Keratinocyte (primary cell): ENCODE measurements at regions not wholly inside any gene's neighbourhood (a gene's known extent, or its start where the extent isn't known, plus 50 kb on each side); places are given as distances from the start of the nearest gene placed in this dataset.
"Not testable (repeated sequence)": the region's sequence is repeated elsewhere in the genome, so short reads cannot be mapped to it uniquely, and the experiment has no call there.

Experiments used
- DNase-seq: peaks from one replicate; pipeline ENCODE4 v3.0.0-alpha.2; 2011; ENCODE audit warnings: low read depth, missing footprints, low spot score
- FAIRE-seq: peaks from 2 replicates; lab custom pipeline; 2011; peaks lifted over from hg19 to GRCh38; lab: Jason Lieb, UNC
- H2AFZ ChIP-seq: 2 replicates; pipeline ENCODE4 v1.6.0; 2012; ENCODE audit warnings: low read length, control low read depth, inconsistent platforms; ENCODE audit not compliant: control insufficient read depth
- H3K27ac ChIP-seq: 2 replicates; pipeline ENCODE4 v1.5.1; 2011; ENCODE audit warnings: low read length; ENCODE audit not compliant: control insufficient read depth, insufficient read depth
- H3K27me3 ChIP-seq: 3 replicates; pipeline ENCODE4 v1.6.0; 2011; ENCODE audit warnings: low read length; ENCODE audit not compliant: control insufficient read depth, insufficient read depth; ENCODE audit errors: extremely low read depth
- H3K36me3 ChIP-seq, 2 experiments: 2 replicates in 1 of 2; 3 replicates in 1 of 2; pipeline ENCODE4 v1.5.1; 2011; ENCODE audit warnings: low read length in 2 of 2, mild to moderate bottlenecking in 1 of 2; ENCODE audit not compliant: control insufficient read depth in 2 of 2, insufficient read depth in 2 of 2; ENCODE audit errors: extremely low read depth in 1 of 2
- H3K4me1 ChIP-seq: 3 replicates; pipeline ENCODE4 v1.5.1; 2011; ENCODE audit warnings: low read length; ENCODE audit not compliant: control insufficient read depth, insufficient read depth; ENCODE audit errors: extremely low read depth
- H3K4me2 ChIP-seq: 3 replicates; pipeline ENCODE4 v1.6.0; 2011; ENCODE audit warnings: low read depth, low read length; ENCODE audit not compliant: control insufficient read depth, insufficient read depth; ENCODE audit errors: extremely low read depth
- H3K4me3 ChIP-seq, 3 experiments: fragments of 200-600 bp in 1 of 3; sonication (generic) in 1 of 3; 2 replicates in 2 of 3; 3 replicates in 1 of 3; pipeline ENCODE4 v1.5.1; 2011 to 2016; ENCODE audit warnings: low read length in 3 of 3, mild to moderate bottlenecking in 3 of 3, control low read depth in 2 of 3, inconsistent platforms in 1 of 3, low read depth in 1 of 3, mixed read lengths in 1 of 3, mixed run types in 1 of 3, moderate library complexity in 1 of 3; ENCODE audit not compliant: control insufficient read depth in 2 of 3, insufficient read depth in 2 of 3; ENCODE audit errors: extremely low read depth in 1 of 3
- H3K79me2 ChIP-seq: 2 replicates; pipeline ENCODE4 v1.6.0; 2012; ENCODE audit warnings: low read length; ENCODE audit not compliant: control insufficient read depth, insufficient read depth
- H3K9ac ChIP-seq: 3 replicates; pipeline ENCODE4 v1.6.0; 2011; ENCODE audit warnings: low read length; ENCODE audit not compliant: control insufficient read depth, insufficient read depth; ENCODE audit errors: extremely low read depth
- H3K9me1 ChIP-seq: 3 replicates; pipeline ENCODE4 v1.6.0; 2011; ENCODE audit warnings: low read length; ENCODE audit not compliant: control insufficient read depth, insufficient read depth; ENCODE audit errors: extremely low read depth
- H3K9me3 ChIP-seq: 2 replicates; pipeline ENCODE4 v1.5.1; 2012; ENCODE audit warnings: low read depth, low read length; ENCODE audit not compliant: control insufficient read depth
- H4K20me1 ChIP-seq: 3 replicates; pipeline ENCODE4 v1.6.0; 2011; ENCODE audit warnings: low read length; ENCODE audit not compliant: control insufficient read depth, insufficient read depth; ENCODE audit errors: extremely low read depth
- EZH2 ChIP-seq: IDR thresholded peaks from one replicate; pipeline ENCODE4 v1.6.1; 2012; ENCODE audit warnings: inconsistent platforms, mild to moderate bottlenecking, low read length, moderate library complexity
- dilution Hi-C: fragments of 300-500 bp; cut with MboI; formaldehyde crosslinking; loops from one replicate; pipeline ENCODE4 v1.7.0; 2020; ENCODE audit warnings: low sequenced_read_pairs; ENCODE audit not compliant: extremely low pct_ligation_motif_present
- TF ChIP-seq, protein P1 (sequence below), 3 experiments: IDR thresholded peaks in 1 of 3; conservative IDR thresholded peaks in 1 of 3; optimal IDR thresholded peaks in 1 of 3; 2 replicates in 2 of 3; 3 replicates in 1 of 3; pipeline versions ENCODE3 to v1.5.1; 2011; ENCODE audit warnings: low read length in 3 of 3, mild to moderate bottlenecking in 3 of 3, moderate library complexity in 2 of 3, control low read depth in 1 of 3, inconsistent platforms in 1 of 3; ENCODE audit not compliant: insufficient read depth in 2 of 3; ENCODE audit errors: extremely low read depth in 1 of 3

GRCh38 chr2:66145490-66145889 lies 289.4 kb upstream of the MEIS1 start:
- no peaks in the 10 kb centered on the region for H3K4me1 ChIP-seq
- no peak overlapping the region for H3K4me2 ChIP-seq
- DNase-seq (no peak), FAIRE-seq (no peak)
- no peak overlapping the region for H3K4me3 ChIP-seq
- H3K9me3 ChIP-seq: no peaks in the 10 kb centered on the region
- no peaks in the 10 kb centered on the region for H3K9me1 ChIP-seq
- H3K36me3 ChIP-seq: no peaks in the 10 kb centered on the region
- H4K20me1 ChIP-seq: no peaks in the 10 kb centered on the region
- no peaks in the 10 kb centered on the region for H3K27me3 ChIP-seq
- no peak overlapping the region for H3K27ac ChIP-seq
- no peak overlapping the region for H3K9ac ChIP-seq
- no peaks in the 10 kb centered on the region for H3K79me2 ChIP-seq
- dilution Hi-C loops: no loop called here
- no peak overlapping the region for H2AFZ ChIP-seq
- TF ChIP-seq, protein P1, sequence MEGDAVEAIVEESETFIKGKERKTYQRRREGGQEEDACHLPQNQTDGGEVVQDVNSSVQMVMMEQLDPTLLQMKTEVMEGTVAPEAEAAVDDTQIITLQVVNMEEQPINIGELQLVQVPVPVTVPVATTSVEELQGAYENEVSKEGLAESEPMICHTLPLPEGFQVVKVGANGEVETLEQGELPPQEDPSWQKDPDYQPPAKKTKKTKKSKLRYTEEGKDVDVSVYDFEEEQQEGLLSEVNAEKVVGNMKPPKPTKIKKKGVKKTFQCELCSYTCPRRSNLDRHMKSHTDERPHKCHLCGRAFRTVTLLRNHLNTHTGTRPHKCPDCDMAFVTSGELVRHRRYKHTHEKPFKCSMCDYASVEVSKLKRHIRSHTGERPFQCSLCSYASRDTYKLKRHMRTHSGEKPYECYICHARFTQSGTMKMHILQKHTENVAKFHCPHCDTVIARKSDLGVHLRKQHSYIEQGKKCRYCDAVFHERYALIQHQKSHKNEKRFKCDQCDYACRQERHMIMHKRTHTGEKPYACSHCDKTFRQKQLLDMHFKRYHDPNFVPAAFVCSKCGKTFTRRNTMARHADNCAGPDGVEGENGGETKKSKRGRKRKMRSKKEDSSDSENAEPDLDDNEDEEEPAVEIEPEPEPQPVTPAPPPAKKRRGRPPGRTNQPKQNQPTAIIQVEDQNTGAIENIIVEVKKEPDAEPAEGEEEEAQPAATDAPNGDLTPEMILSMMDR (optimal IDR thresholded peaks at IDR 0.05 in 1 of 3, IDR thresholded peaks at IDR 0.05 in 1 of 3, conservative IDR thresholded peaks at IDR 0.05 in 1 of 3; ENCODE audit: extremely low read depth in 1 of 3, insufficient read depth in 2 of 3, low read length in 3 of 3): no peak

DNA sequence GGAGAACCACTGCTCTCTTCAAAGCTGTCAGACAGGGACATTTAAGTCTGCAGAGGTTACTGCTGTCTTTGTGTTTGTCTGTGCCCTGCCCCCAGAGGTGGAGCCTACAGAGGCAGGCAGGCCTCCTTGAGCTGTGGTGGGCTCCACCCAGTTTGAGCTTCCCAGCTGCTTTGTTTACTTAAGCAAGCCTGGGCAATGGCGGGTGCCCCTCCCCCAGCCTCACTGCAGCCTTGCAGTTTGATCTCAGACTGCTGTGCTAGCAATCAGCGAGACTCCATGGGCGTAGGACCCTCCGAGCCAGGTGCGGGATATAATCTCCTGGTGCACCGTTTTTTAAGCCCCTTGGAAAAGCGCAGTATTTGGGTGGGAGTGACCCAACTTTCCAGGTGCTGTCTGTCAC lies 290.6 kb upstream of the MEIS1 start:
- H2AFZ ChIP-seq, H3K27me3 ChIP-seq, H3K36me3 ChIP-seq, H3K9ac ChIP-seq, H3K4me1 ChIP-seq, H3K9me3 ChIP-seq, H3K4me3 ChIP-seq, DNase-seq, H3K9me1 ChIP-seq, H3K79me2 ChIP-seq, dilution Hi-C loops, FAIRE-seq, H3K27ac ChIP-seq, H3K4me2 ChIP-seq, H4K20me1 ChIP-seq: not testable (repeated sequence)

DNA sequence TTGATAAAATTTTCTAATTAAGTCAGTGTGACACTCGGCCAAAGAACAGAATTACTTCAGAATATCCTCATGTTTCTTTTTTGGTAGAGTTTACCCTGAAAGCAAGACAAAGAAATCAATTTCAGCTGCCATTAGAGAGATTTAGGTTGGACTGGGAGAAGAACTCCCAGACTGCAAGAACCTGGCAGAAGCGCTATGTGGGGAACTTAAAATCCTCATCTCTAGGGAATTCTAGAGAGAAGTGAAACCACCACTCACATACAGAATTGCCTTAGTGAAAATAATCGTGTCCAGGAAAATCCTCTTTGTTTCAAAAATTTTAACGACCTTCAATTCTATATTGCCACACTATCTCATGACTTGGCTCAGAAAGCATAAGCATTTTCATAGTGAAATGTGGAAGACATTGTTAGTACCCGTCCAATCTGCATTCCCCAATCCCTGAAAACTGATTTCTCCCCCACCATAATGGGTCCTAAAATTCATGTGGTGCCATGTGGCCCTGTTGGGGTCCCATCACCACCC lies 297.3 kb upstream of the MEIS1 start:
- Histone ChIP-seq H3K4me3 (no peak overlapping the region), H3K9me3 (no peaks in the 10 kb centered on the region), H3K9me1 (no peaks in the 10 kb centered on the region), H3K4me1 (no peaks in the 10 kb centered on the region), H3K27me3 (peaks cover 3% of the 10 kb centered on the region), H4K20me1 (no peaks in the 10 kb centered on the region), H2AFZ (no peak overlapping the region), H3K36me3 (no peaks in the 10 kb centered on the region), H3K4me2 (no peak overlapping the region), H3K79me2 (no peaks in the 10 kb centered on the region), H3K9ac (no peak overlapping the region), H3K27ac (no peak overlapping the region)
- no peak for TF ChIP-seq EZH2
- dilution Hi-C loops: no loop called here
- no peak for FAIRE-seq
- no peak for DNase-seq
